C4-2B (cell line): ENCODE measurements at regions not wholly inside any gene's neighbourhood (a gene's known extent, or its start where the extent isn't known, plus 50 kb on each side); places are given as distances from the start of the nearest gene placed in this dataset.

Source experiments
- H3K27ac ChIP-seq: fragments of 450-650 bp; 2 replicates; pipeline ENCODE4 v1.5.1; 2017
- CTCF ChIP-seq: fragments of 450-650 bp; conservative IDR thresholded peaks from 2 replicates; pipeline ENCODE4 v1.5.1; 2017; ENCODE audit warnings: mild to moderate bottlenecking
- ZFX ChIP-seq: fragments of 450-650 bp; IDR thresholded peaks from 2 replicates; pipeline ENCODE4 v1.6.1; 2017

- H3K27ac ChIP-seq, result no peak overlapping the region
- TF ChIP-seq CTCF, result no peak
- TF ChIP-seq ZFX, result no peak
These were observed 136.3 kb downstream of the MRPL14 start for GRCh38 chr6:43990627-43991619.

DNA sequence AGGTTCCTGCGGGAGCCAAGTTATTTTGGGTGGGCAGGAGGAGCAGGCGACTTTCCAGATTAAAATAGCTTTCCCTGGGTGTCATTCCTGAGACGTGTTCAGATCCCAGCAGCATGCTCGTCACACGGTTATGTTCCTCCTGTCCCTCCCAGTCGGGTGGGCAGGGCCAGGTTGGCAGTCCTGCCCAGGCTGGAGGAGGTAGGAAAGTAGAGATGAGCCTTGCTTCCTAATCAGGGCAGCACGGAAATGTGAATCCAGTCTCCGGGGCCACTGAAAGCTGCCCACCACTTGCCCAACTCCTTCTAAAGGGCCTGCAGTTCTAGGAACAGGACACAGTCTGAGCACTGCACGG, 137.0 kb downstream of the MRPL14 start:
- TF ChIP-seq CTCF, result no peak
- no peak for TF ChIP-seq ZFX

GRCh38 chr6:43989581-43990146, 137.6 kb downstream of the MRPL14 start:
- no peak overlapping the region for H3K27ac ChIP-seq
- TF ChIP-seq CTCF (no peak), ZFX (no peak)

More for the DNA sequence above, 137.0 kb downstream of the MRPL14 start:
- H3K27ac ChIP-seq, result no peak overlapping the region

DNA sequence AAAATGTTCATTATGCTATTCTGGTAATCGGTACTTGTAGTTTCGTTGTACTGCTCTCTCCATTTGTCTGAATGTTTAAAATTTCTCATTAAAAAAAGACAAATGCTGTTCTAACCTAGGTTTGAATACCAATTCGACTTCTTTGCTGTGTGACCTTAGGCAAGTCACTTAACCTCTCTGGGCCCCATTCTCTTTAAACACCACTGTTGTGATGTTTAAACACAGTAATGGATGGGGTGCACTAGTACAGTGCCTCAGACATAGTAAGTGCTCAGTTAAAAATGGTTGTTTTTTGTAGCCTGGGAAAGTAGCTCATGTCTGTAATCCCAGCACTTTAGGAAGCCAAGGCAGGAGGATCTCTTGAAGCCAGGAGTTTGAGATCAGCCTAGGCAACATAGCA, 138.5 kb downstream of the MRPL14 start:
- H3K27ac ChIP-seq, result no peak overlapping the region
- TF ChIP-seq ZFX (no peak), CTCF (no peak)

GRCh38 chr6:43987838-43988439, 139.3 kb downstream of the MRPL14 start:
- TF ChIP-seq CTCF, result no peak
- TF ChIP-seq ZFX, result no peak
- H3K27ac ChIP-seq, result no peak overlapping the region

DNA sequence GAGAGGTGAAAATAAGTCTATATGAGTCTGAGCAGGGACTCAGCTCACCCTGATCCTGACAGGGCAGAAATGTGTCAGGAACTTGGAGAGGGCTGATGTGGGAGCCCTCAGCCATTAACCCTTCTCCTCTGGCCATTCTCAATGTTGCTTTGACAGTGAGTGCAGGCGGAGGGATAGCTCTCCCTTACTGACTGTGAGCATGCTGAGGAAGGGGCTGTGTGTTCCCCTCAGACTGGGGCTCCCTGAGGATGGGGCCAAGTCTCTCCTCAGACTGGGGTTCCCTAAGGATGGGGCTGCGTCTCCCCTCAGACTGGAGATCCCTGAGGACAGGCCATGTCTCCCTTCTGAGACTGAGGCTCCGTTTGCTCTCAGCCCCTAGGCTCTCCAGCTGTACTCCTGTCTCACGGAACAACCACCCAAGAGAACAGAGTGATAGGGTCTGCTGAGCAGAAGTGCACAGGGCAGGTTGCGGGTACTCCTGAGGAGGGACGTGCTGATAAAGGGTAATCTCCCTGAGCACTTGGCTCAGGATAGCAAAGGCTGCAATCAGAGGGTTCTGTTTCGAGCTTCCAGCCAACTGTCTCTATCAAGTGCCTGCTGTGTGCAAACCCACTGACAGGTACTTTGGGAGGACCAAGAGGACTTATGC, 141.0 kb downstream of the MRPL14 start:
- no peak overlapping the region for H3K27ac ChIP-seq
- no peak for TF ChIP-seq CTCF
- TF ChIP-seq ZFX, result no peak

GRCh38 chr6:43985329-43985728, 141.9 kb downstream of the MRPL14 start:
- H3K27ac ChIP-seq, result no peak overlapping the region
- TF ChIP-seq ZFX (no peak), CTCF (no peak)
